Dermis microvascular lymphatic vessel endothelial cell (primary cell): ENCODE measurements at regions not wholly inside any gene's neighbourhood (a gene's known extent, or its start where the extent isn't known, plus 50 kb on each side); places are given as distances from the start of the nearest gene placed in this dataset.

Experiments used
- DNase-seq, 2 donors: peaks; one replicate each; pipeline versions ENCODE4 v3.0.0 to v3.0.0-alpha.2; 2010; ENCODE audit warnings: low read depth in 2 of 2

DNA sequence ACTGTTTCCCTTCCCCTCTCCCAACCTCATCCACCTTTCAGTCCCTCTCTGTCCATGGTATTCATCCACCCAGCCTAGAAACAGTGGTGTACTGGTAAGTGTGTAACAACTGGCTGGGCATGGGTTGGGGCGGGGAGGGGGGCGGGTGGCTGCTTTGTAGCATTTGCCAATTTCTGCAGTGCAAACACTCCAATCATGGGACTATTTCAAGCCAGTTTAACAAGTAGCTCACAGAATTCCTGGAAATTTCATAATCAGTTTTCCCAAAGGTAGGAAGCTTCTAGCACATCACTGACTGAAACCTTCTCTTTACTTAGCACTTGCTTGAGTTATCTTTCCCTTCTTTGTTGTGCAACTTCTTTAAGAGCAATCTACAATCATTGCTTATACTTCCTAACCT lies 100.8 kb upstream of the WASF3 start:
- no peak for DNase-seq

DNA sequence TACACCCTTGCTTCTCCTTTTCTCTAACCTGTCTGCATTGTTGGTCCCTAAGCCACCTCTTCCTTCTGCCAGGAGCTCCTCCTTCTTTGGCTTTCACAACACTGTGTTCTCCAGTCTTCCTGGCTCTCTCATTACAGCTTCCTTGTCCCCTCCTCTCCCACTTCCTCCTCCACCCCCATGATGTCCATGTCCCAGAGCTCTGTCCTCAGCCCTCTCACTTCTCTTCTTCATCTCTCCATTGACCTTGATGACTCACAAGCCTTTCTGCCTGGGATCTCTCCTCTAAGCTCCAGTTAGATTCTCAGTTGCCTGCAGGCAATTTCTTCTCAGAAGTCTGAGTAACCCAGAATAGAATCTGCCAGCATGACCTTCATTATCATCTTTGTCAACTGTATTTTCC lies 100.3 kb upstream of the WASF3 start:
- no peak for DNase-seq

DNA sequence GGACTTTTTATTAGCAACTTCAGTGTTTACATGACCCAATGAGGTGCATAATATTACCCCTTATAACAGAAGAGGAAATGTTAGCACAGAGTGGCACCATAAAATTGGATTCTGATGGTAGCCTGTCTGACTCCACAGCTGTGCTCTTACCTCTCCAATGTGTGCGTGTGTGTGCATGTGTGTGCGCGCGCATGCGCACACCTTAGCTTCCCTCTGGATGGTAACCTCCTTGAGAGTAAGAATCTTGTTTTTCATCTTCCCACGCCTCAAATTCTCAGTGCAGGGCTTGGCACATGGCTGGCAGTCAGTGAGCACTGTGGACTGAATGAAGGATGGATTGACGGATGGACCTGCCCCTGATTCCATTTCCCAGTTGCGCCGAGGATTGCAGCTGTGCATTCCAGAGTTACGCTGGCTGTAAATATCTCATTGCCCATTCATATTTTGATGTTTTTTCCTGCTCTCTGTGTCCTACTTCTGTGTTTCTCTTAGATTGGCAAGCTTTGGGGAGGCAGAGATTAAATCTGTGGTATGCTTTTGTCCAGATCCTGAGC lies 99.2 kb upstream of the WASF3 start:
- no peak for DNase-seq

DNA sequence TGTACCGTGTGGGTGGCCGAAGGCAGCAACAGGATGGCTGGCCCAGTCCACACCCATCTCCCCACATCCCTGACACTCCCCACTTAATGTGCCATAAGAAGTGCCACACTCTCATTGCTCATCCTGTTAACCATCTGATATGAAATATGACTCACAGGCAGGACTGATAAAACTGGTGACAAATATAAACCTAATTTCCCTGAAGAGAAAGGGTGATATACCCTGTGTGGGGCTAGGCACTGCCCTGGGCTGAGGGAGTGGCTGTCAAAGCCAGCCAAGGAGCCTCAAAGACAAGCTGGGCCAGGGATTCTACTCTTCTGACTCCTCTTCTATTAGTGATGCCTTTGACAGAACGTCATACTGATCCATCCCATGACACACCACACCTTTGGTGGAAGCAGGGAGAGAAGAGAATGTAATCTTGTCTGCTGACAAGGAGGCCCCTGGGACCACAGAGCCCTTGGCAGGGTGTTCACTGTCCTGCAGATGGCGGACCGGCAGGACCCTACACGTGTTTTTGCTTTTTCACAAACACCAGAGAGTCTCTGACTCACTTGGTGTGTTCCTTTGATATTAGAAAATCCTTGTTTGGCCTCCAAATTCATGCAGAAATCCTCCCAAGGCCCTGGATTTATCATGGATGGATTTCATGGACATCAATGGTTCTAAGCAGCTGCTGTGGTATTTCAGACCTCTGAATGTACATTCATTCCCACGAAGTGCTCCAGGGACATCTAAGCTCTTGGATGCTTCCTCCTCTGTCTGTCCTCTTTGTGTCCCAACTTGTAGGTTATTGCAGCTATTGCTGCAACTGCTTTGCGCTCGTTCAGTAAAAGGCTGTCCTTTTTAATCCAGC lies 98.0 kb upstream of the WASF3 start:
- no peak for DNase-seq

DNA sequence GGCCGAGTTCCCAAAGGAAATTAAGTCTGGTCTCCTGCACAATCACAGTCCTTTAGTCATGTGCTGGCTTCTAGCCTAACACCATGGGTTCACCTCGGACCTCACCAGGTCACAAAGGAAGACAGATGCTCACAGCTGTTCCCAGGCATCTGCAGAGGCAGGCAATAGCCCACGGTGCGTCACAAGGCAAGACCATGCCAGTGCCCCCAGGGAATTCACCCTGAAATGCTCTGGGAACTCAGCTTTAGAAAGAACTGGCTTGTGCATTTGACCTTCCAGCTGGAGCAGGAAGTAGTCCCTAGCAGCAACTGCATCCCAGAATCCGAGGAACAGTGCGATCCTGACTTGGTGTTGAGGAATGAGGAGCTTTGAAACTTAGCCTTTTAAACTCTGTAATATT lies 96.8 kb upstream of the WASF3 start:
- no peak for DNase-seq

DNA sequence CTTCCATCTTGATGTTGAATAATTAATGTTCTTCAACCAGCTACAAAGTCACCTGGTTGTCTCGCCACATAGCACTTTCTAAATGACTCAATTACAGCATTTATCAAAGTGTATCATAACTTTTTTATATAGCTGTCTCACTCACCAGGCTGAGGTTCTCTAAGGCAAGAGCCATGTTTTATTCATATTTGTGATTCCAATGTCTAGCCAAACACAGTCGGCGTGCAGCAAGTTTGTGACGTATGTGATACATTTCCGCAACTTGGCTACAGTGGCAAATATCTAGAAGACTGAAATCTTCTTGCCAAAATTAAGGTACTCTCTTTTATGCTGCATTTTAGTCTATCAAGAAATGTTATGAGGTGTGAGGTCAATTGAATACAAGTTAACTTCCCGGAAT lies 94.2 kb upstream of the WASF3 start:
- DNase-seq = no peak

DNA sequence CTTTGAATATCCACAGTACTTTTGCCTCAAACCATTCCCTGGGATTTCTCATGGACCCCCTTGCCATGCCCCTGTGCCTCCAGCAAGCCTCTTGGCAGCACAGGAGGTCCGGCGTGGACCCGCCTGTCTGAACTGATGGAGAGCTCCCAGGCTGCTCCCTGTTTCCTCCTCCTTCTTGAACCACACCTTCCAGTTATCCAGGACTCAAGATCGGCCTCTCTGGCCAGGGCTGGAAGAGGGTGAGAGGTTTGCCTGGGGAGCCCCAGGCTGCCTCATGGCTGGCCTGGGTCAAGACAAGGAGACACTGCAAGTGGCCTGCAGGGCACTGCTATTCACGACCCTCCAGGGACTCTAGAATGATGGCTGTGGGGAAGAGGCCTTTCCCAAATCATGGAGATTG lies 93.6 kb upstream of the WASF3 start:
- DNase-seq = no peak

DNA sequence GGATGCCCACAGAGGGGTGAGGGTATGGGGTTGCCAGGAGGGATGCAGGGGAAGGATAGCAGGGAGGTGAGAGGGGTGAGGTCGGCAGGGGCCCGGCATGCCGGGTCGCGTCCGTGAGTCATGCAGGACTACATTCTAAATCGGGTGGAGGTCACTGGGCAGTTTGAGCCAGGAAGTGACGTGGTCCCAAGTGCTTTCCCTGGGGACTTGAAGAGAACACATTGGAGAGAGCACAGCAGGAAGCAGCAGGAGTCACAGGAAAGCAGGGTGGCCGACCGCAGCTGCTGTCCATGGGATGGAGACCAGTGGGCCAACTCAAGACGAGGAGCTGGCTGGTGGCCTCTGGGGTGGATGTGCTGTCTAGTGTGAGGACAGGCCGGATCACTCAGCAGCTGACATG lies 92.0 kb upstream of the WASF3 start:
- DNase-seq = peak in 1 of 2 donors; percentile 19

DNA sequence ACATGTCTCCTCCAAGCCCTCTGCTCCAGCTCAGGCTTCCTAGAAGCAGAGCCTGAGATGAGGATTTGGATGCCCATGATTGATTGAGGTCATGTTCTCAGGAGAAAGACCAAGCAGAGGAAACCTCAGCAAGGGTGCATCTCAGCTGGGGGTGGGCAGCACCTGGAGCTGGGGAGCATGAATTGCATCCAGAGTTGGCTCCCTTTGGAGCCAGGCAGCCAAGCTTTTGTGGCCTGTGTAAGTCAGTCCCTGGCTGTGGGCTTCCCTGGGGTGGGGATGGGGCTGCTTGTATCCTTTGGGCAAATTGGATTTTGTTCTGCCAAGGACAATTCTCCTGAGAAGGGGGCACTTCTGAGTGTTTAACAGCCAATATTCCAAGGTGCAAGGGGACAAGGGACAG lies 91.5 kb upstream of the WASF3 start:
- no peak for DNase-seq

DNA sequence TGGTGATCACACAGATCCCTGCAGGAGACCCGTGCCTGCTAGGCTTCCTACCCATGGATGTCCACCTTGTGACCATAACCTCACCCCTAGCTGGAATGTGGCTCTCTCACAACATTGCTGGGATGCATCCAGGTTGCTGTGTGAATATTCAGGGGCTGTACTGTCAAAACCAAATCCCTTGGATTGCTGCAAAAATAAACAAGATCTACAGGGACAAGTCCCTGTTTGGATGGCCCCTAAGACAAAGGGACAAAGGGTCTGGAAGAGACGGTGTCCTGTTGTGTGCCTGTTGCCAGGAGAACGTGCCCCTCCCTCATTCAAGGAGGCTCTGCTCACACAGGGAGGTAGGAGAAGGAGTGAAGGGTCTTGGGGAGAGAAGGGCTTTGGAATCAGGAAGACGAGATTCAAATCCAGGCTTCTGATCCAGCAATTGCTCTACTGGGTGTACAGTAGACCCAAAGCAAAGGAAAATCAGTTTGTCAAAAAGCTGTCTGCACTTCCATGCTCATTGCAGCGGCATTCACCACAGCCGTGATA lies 89.2 kb upstream of the WASF3 start:
- no peak for DNase-seq

DNA sequence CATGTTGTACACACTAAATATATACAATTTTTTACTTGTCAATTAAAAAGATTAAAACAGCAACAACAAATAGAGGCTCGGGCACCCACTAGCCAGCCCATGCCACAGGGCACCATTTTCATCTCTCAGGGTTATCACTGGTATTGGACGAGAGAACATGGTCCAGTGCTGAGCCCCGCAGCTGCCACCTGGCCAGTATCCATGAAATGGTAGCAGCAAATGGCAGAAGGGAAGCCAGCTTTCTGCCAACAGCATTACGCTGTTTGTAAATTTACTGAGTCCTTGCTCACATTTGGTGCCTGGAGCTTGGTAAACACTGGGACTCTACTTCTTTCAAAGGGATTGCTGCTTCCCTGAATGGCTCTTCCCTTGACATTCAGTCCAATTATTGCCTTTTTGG lies 87.9 kb upstream of the WASF3 start:
- DNase-seq = no peak

DNA sequence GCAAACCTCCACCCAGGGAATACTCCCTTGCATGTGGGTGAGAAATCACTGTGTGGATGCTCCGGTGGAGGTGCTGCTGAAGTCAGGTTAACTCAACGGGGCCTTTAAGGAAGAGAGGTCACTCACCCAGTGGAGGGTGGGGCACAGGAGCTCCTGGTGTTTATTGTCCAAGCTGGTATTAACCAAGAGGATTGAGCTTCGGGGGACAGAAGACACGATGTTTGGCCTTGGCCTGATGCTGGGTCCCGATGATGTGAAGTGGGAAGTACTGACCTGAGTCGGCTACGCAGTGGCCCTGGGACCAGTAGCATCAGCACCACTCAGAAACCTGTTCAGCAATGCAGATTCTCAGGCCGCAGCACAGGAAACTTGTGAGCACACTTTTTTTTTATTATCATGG lies 85.7 kb upstream of the WASF3 start:
- no peak for DNase-seq

DNA sequence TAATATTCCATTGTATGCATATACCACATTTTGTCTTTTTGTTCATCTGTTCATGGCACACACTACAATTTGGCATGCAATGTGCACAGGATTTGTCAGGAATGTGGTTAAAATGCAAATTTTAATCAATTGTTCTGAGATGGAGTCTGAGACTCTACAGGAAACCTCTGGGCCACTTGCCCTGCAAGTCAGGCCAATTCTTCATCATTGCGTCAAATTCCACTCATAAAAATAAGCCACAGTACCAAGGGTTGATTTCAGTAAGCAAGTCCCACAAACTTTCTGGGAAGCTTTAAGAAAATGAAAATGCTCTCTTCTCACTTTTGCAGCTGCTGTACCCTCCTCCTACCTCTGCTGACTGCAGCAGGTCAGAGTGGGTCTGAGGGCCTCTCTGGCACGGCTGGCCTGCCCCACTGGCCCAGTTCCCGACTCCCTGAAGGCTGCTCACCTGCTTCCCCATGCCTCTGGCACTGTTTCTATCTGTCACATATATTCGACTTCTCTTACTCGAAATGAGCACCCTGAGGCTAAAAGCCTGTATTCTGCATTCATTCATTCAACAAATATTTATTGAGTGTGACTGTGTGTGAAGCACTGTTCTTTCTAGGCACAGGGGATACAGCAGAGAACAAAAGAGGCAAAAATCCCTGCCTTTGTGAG lies 83.8 kb upstream of the WASF3 start:
- DNase-seq = no peak

DNA sequence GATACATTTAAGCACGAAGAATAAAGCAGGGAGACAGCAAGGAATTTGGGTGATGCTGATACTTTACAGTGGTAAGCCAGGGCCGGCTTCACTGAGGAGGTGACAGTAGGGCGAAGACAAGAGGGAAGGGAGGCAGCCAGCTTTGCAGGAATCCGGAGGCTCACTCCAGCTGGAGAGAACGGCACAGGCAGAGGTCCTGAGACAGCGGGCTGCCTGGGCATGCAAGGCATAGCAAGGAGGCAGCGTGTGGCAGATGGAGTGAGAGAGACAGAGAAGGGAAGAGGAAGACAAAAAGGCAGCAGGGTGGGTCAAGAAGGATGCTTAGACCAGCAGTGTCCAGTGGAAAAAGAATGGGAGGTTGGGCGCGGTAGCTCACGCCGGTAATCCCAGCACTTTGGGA lies 83.2 kb upstream of the WASF3 start:
- DNase-seq = no peak

DNA sequence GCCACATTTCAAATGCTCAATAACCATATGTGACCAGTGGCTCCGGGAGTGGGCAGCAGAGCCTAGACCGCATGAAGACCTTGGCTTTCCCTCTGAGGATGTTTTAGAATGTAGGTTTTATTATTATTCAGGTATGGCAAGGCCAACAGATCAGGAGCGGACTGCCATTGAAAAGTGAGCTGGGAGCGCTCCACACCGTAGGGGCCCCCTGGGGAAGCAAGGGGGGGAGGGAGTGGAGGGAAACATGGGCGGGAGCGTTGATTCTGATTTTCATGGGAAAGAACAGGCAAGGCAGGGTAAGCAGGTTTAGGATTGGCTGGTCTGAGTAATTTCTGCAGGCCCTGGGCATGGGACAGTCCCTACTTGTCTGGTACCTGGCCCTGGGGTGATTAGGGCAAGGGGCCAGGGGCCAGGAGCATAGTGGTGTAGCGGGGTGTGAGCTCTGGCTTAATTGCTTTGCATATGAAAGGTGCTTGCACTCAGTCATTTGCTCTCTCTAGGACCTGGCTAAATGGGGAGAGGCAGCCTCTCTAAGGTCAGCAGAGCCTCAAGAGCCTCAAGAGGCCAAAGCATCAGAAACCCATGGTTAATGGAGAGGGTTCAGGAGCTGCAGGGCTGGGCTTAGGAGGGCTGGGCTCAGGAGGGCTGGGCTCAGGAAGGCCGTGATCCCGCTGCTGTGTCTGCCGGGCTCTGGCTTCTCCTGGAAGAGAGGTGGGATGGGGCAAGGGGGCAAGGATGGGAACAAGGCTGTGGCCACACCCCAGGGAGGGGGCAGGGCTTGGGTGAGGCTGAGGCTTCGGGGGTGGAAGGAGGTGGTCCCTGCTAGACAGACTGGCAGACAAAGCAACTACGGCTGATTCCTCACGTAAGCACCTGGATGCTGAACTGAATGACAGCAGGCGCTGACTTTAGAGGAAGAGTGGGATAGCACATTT lies 82.0 kb upstream of the WASF3 start:
- DNase-seq = no peak

DNA sequence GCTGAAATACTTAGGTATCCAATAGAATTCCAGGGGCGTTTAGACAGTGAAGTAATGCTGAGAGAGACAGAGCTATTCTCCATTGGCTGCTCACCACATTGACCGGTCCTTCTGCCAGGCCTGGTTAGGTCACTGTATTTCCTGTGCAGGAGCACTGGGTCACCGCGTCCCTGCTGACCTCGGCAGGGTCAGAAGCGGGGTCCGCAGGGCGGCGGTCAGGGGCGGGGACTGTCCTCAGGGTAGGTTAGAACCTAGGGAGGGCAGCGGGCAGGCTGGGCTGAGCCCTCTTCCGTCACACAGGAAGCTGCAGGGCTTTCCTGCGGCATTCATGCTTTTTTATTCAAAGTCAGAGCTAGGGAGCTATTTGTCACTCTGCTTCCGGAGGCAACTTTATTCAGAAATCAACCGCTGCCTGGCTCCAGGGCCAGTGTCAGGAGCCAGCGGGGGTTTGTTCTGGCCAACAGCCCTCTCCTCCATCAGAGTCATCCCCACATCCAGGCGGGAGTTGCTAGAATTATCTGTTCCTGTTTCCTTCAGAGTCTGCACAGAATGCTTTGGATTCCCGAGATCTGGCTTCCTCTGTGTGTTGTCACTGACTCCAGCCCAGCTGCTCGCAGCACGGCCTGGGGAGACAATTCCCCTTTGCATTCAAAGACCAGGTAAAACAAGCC lies 81.2 kb upstream of the WASF3 start:
- peak in 1 of 2 donors; percentile 70 for DNase-seq

DNA sequence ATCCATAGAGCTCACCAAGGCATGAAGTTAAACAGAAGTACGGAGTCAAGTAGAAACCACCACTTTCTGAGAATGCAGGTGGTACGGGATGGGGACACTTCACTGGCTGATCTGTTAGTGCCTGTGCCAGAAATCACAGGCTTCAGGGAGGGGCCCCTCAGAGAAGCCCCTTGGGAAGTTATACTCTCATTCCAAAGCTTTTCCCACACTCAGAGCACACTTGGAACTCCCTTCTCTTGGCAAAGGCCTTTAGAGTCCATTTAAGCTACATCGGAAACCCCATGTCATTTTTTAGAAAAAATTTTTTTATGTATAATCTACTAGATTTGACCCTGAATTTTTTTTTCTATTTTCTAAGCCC lies 80.7 kb upstream of the WASF3 start:
- no peak for DNase-seq

DNA sequence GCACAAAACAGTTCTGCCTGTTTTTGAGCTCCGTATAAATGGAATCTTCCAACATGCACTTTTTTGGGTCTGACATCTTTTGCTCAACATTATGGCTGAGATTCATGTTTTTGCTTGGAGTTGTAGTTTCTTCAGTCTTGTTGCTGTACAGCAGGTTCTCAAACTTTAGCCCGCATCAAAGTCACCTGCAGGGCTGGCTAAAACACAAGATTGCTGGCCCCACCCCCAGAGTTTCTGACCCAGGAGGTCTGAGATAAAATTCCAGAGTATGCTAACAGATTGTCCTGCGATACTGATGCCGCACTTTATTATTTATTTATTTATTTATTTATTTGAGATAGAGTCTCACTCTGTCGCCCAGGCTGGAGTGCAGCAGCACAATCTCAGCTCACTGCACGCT lies 79.8 kb upstream of the WASF3 start:
- DNase-seq = no peak

DNA sequence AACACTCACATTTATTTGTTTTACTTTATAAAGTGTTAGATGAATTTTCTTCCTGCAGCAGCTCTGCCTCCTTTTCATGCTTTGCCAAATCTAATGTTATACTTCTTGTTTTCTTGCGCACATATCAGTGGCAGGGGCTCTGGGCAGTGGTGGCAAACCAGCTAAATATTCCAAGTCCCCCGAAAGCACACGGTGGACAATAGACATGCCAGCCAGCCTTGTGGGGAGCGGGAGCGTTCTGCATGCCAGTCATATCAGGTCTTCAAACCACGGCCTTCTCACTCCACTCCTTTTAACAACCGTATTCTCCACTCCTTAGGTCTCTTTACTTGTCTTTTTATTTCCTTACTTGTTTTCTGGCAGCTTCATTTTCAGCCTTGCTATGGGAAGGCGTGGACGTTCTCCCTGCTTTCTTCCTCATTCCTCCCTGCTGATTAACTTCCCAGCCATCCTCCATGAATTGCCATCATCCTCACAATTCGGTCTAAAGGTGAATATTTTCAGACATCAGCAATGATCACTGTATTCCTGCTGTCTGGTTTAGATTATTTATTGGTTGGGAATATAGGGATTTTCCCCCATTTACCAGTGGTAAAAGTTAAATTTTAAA lies 77.1 kb upstream of the WASF3 start:
- no peak for DNase-seq

DNA sequence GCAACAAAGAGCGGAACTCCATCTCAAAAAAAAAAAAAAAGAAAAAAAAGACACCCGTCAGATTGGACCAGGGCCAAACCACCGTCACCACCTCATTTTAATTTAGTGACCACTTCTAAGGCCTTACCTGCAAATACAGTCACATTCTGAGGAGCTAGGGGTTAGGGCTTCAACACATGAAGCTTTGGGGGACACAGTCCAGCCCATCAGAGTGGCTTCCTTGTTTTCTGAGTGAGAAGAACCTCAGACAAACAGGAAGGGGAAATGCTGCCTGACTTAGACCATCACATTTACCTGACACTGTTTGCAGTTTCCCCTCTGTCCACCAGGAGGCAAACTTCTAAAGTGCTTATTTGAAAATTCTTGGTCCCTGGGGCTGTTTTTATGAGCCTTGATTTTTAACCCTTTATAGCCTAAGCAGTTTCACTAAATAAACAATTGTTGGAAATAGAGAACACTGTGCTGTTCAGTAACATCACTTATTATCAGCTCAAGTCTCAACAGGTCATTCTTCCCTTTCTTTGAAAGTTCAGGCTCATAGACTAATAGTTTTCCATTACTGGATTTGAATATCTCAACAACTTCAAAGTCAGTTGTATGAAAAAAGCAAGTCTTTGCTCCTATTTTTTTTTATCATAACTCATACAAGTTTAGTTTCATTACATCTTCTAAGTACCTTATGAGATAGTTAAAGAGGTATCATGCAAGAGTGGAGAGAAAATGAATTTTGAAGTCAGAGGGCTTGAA lies 74.9 kb upstream of the WASF3 start:
- DNase-seq = peak; percentile 61 to 76
